HL-60 (cell line): ENCODE measurements at regions not wholly inside any gene's neighbourhood (a gene's known extent, or its start where the extent isn't known, plus 50 kb on each side); places are given as distances from the start of the nearest gene placed in this dataset.

Source experiments
- DNase-seq, 2 experiments: peaks; one replicate each; pipeline ENCODE4 v3.0.0-alpha.2; 2010 to 2020; ENCODE audit warnings: low read depth in 1 of 2, low spot score in 1 of 2
- H3K27ac ChIP-seq: fragments of 250-450 bp; sonication (Bioruptor Pico); replicated peaks from 2 replicates; pipeline ENCODE4 v1.5.1; 2020; ENCODE audit warnings: mild to moderate bottlenecking, moderate library complexity
- H3K27me3 ChIP-seq: fragments of 250-450 bp; sonication (Bioruptor Pico); 2 replicates; pipeline ENCODE4 v1.5.1; 2021; ENCODE audit warnings: mild to moderate bottlenecking, moderate library complexity; ENCODE audit not compliant: insufficient read depth, poor library complexity, severe bottlenecking
- H3K4me3 ChIP-seq: replicated peaks from 2 replicates; pipeline ENCODE4 v1.5.1; 2011; ENCODE audit warnings: mild to moderate bottlenecking, control low read depth, low read length; ENCODE audit not compliant: insufficient read depth
- CTCF ChIP-seq: IDR thresholded peaks from one replicate; pipeline ENCODE4 v1.5.1; 2011; ENCODE audit warnings: low read length, control low read depth, inconsistent platforms; ENCODE audit not compliant: insufficient read depth
- GABPA ChIP-seq: IDR thresholded peaks from 2 replicates; pipeline ENCODE4 v1.6.1; 2012; ENCODE audit warnings: low read depth
- POLR2AphosphoS5 ChIP-seq: IDR thresholded peaks from 2 replicates; pipeline ENCODE4 v1.6.1; 2012; ENCODE audit warnings: low read depth
- REST ChIP-seq: IDR thresholded peaks from 2 replicates; pipeline ENCODE4 v1.6.1; 2012; ENCODE audit warnings: low read depth; ENCODE audit not compliant: insufficient replicate concordance
- SPI1 ChIP-seq: IDR thresholded peaks from 2 replicates; pipeline ENCODE4 v1.6.1; 2012; ENCODE audit warnings: low read depth, mild to moderate bottlenecking, borderline replicate concordance

- TF ChIP-seq GABPA (no peak), POLR2AphosphoS5 (no peak), SPI1 (no peak), CTCF (no peak), REST (no peak)
- DNase-seq, result no peak
These were observed 285.0 kb upstream of the KCNH7 start for GRCh38 chr2:163123526-163123925.

GRCh38 chr2:163122257-163122656 is 283.7 kb upstream of the KCNH7 start:
- Histone ChIP-seq H3K27ac (no peak overlapping the region), H3K4me3 (no peak overlapping the region), H3K27me3 (no peaks in the 10 kb centered on the region)
- DNase-seq, result no peak
- TF ChIP-seq SPI1, result no peak
- TF ChIP-seq POLR2AphosphoS5, result no peak
- TF ChIP-seq REST, result no peak
- TF ChIP-seq CTCF, result no peak
- TF ChIP-seq GABPA, result no peak

More at GRCh38 chr2:163123526-163123925, 285.0 kb upstream of the KCNH7 start:
- Histone ChIP-seq H3K27me3 (no peaks in the 10 kb centered on the region), H3K27ac (no peak overlapping the region), H3K4me3 (no peak overlapping the region)

GRCh38 chr2:163121483-163121882 is 282.9 kb upstream of the KCNH7 start:
- TF ChIP-seq POLR2AphosphoS5 (no peak), REST (no peak), CTCF (no peak)
- no peak for DNase-seq
- no peak overlapping the region for H3K27ac ChIP-seq
- H3K27me3 ChIP-seq, result no peaks in the 10 kb centered on the region
- no peak overlapping the region for H3K4me3 ChIP-seq
